Dermis microvascular lymphatic vessel endothelial cell (primary cell): ENCODE measurements at regions not wholly inside any gene's neighbourhood (a gene's known extent, or its start where the extent isn't known, plus 50 kb on each side); places are given as distances from the start of the nearest gene placed in this dataset.
"Not testable (repeated sequence)": the region's sequence is repeated elsewhere in the genome, so short reads cannot be mapped to it uniquely, and the experiment has no call there.

ENCODE experiments used
- DNase-seq, 2 donors: peaks; one replicate each; pipeline versions ENCODE4 v3.0.0 to v3.0.0-alpha.2; 2010; ENCODE audit warnings: low read depth in 2 of 2

- peak in 1 of 2 donors; percentile 81 for DNase-seq
Observed at GRCh38 chr1:112818990-112819689, 104.0 kb upstream of the PPM1J start.

GRCh38 chr1:112817555-112818373 lies 102.6 kb upstream of the PPM1J start:
- no peak for DNase-seq

- DNase-seq, result no peak
Observed at GRCh38 chr1:112815376-112815775, 100.2 kb upstream of the PPM1J start.

GRCh38 chr1:112814645-112815044 lies 99.5 kb upstream of the PPM1J start:
- not testable (repeated sequence) for DNase-seq

- peak; percentile 11 to 71 for DNase-seq
Observed at GRCh38 chr1:112808861-112809684, 93.9 kb upstream of the PPM1J start.

GRCh38 chr1:112807999-112808398 lies 92.9 kb upstream of the PPM1J start:
- DNase-seq, result no peak

GRCh38 chr1:112807117-112807516 lies 92.0 kb upstream of the PPM1J start:
- no peak for DNase-seq

- DNase-seq, result no peak
Observed at GRCh38 chr1:112806090-112806642, 91.0 kb upstream of the PPM1J start.

GRCh38 chr1:112805155-112805853 lies 90.2 kb upstream of the PPM1J start:
- DNase-seq, result no peak

GRCh38 chr1:112803906-112804762 lies 89.0 kb upstream of the PPM1J start:
- DNase-seq, result peak; percentile 47 to 76

GRCh38 chr1:112800289-112800688 lies 85.2 kb upstream of the PPM1J start:
- no peak for DNase-seq

- no peak for DNase-seq
Observed at GRCh38 chr1:112798292-112798691, 83.2 kb upstream of the PPM1J start.

GRCh38 chr1:112797224-112797623 lies 82.1 kb upstream of the PPM1J start:
- no peak for DNase-seq

- no peak for DNase-seq
Observed at GRCh38 chr1:112794654-112795239, 79.6 kb upstream of the PPM1J start.

- DNase-seq, result no peak
Observed at GRCh38 chr1:112793631-112794565, 78.8 kb upstream of the PPM1J start.

GRCh38 chr1:112791723-112792104 lies 76.6 kb upstream of the PPM1J start:
- no peak for DNase-seq

- no peak for DNase-seq
Observed at GRCh38 chr1:112790920-112791722, 76.0 kb upstream of the PPM1J start.

GRCh38 chr1:112788561-112788960 lies 73.4 kb upstream of the PPM1J start:
- no peak for DNase-seq
